ENCODE measurements at regions not wholly inside any gene's neighbourhood (a gene's known extent, or its start where the extent isn't known, plus 50 kb on each side); places are given as distances from the start of the nearest gene placed in this dataset.

DNA sequence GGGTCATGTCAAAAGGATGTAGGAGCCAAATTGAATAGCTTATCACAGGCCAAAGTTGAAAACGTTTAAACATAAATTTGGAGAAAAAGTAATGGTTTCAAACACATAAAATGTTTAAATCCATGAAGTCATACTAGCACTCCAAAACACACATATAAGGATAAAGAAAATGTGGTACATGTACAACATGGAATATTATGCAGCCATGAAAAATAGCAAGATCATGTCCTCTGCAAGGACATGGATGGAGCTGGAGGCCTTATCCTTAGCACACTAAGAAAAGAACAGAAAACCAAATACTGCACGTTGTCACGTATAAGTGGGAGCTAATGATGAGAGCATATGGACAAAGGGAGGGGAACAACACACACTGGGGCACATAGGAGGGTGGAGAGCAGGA is 911.7 kb upstream of the PCDH20 start:
- Histone ChIP-seq H3K9me3 (replicated peaks; ENCODE audit: control insufficient read depth, insufficient read depth, low read length) (no peaks in the 10 kb centered on the region), H3K27ac (ENCODE audit: insufficient read depth, low read depth, low read length) (no peak overlapping the region), H3K4me3 (replicated peaks in 1 of 3; ENCODE audit: insufficient read depth in 1 of 3, low read depth in 1 of 3, low read length in 3 of 3) (no peak overlapping the region), H3K9me1 (replicated peaks; ENCODE audit: control insufficient read depth, extremely low read depth, insufficient read depth, low read length) (no peaks in the 10 kb centered on the region), H3K4me2 (ENCODE audit: insufficient read depth, low read length) (no peak overlapping the region), H3K36me3 (ENCODE audit: control insufficient read depth in 2 of 2, extremely low read depth in 1 of 2, insufficient read depth in 2 of 2, low read length in 2 of 2) (no peaks in the 10 kb centered on the region), H3K27me3 (ENCODE audit: control insufficient read depth in 2 of 2, insufficient read depth in 2 of 2, low read length in 2 of 2) (no peaks in the 10 kb centered on the region), H3K79me2 (ENCODE audit: control insufficient read depth, insufficient read depth, low read length) (no peaks in the 10 kb centered on the region), H4K20me1 (replicated peaks; ENCODE audit: control insufficient read depth, extremely low read depth, insufficient read depth, low read length) (no peaks in the 10 kb centered on the region), H3K4me1 (ENCODE audit: control insufficient read depth, extremely low read depth, insufficient read depth, low read length) (no peaks in the 10 kb centered on the region), H3K9ac (replicated peaks; ENCODE audit: extremely low read depth, insufficient read depth, low read length) (no peak overlapping the region), H2AFZ (ENCODE audit: low read depth, low read length) (no peak overlapping the region)
- DNase-seq (ENCODE audit: low read depth, low spot score) (no peak), FAIRE-seq (no peak)
- ChIA-PET CTCF (no interaction called here), POLR2A (no interaction called here)
- TF ChIP-seq, protein P1, sequence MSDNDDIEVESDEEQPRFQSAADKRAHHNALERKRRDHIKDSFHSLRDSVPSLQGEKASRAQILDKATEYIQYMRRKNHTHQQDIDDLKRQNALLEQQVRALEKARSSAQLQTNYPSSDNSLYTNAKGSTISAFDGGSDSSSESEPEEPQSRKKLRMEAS (IDR thresholded peaks at IDR 0.05; ENCODE audit: insufficient read depth, insufficient read length), result no peak
- TF ChIP-seq MYC (IDR thresholded peaks at IDR 0.05; ENCODE audit: low read depth, low read length), result no peak
- no peak for TF ChIP-seq JUN (IDR thresholded peaks at IDR 0.05; ENCODE audit: borderline replicate concordance, insufficient read depth, insufficient read length, low read depth)
- TF ChIP-seq FOS (IDR thresholded peaks at IDR 0.05; ENCODE audit: borderline replicate concordance, insufficient read depth, low read length), result no peak
- no peak for TF ChIP-seq GATA2 (IDR thresholded peaks at IDR 0.05; ENCODE audit: insufficient read depth, insufficient read length, low read depth, low read length)
- TF ChIP-seq POLR2AphosphoS5 (IDR thresholded peaks at IDR 0.05; ENCODE audit: insufficient read depth, low read depth, low read length), result no peak
- no peak for TF ChIP-seq EZH2 (IDR thresholded peaks at IDR 0.05; ENCODE audit: borderline replicate concordance, low read depth, low read length, severe bottlenecking)
- TF ChIP-seq, protein P2, sequence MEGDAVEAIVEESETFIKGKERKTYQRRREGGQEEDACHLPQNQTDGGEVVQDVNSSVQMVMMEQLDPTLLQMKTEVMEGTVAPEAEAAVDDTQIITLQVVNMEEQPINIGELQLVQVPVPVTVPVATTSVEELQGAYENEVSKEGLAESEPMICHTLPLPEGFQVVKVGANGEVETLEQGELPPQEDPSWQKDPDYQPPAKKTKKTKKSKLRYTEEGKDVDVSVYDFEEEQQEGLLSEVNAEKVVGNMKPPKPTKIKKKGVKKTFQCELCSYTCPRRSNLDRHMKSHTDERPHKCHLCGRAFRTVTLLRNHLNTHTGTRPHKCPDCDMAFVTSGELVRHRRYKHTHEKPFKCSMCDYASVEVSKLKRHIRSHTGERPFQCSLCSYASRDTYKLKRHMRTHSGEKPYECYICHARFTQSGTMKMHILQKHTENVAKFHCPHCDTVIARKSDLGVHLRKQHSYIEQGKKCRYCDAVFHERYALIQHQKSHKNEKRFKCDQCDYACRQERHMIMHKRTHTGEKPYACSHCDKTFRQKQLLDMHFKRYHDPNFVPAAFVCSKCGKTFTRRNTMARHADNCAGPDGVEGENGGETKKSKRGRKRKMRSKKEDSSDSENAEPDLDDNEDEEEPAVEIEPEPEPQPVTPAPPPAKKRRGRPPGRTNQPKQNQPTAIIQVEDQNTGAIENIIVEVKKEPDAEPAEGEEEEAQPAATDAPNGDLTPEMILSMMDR (IDR thresholded peaks at IDR 0.05; ENCODE audit: extremely low read depth in 1 of 2, insufficient read depth in 1 of 2, low read depth in 1 of 2, low read length in 2 of 2), result no peak
- TF ChIP-seq POLR2A (IDR thresholded peaks at IDR 0.05; ENCODE audit: low read depth, low read length), result no peak
- dilution Hi-C loops (cut with MboI; ENCODE audit: extremely low pct_ligation_motif_present, low sequenced_read_pairs) (no loop called here), intact Hi-C loops (cut with micrococcal nuclease) (no loop called here)
- BruUV-seq (replicated peaks), result no TSS peak

All from endothelial cell of umbilical vein (primary cell).